GM21526 (cell line): ENCODE measurements at regions not wholly inside any gene's neighbourhood (a gene's known extent, or its start where the extent isn't known, plus 50 kb on each side); places are given as distances from the start of the nearest gene placed in this dataset.
"Not testable (repeated sequence)": the region's sequence is repeated elsewhere in the genome, so short reads cannot be mapped to it uniquely, and the experiment has no call there.

Source experiments
- ATAC-seq: cut with Tn5 transposase; IDR thresholded peaks from one replicate; pipeline ENCODE4 v1.9.1; 2021; ENCODE audit warnings: moderate library complexity; ENCODE audit not compliant: unreplicated experiment, low FRiP score

DNA sequence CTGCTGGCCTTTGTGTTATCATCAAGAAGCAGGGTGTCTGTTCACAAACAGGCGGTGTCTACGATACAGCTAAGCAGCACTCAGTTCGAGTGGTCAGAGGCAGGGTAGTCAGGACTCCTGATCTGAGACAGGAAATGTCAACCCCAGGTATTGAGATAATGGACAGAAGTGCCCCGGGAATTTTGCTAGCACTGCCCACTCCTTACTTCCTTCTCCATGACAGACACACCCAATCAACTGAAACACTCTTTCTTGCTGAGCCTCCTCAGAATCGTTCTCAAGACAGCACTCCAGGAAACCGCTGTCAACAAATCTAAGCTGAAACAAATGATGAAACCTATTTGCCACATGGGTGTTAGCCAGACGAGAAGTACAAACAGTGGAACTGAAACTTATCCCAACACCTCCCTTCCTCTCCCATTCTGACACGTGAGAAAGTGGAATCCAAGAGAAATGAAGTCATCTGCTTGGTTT, 109.3 kb downstream of the GTF2IRD2B start:
- not testable (repeated sequence) for ATAC-seq

DNA sequence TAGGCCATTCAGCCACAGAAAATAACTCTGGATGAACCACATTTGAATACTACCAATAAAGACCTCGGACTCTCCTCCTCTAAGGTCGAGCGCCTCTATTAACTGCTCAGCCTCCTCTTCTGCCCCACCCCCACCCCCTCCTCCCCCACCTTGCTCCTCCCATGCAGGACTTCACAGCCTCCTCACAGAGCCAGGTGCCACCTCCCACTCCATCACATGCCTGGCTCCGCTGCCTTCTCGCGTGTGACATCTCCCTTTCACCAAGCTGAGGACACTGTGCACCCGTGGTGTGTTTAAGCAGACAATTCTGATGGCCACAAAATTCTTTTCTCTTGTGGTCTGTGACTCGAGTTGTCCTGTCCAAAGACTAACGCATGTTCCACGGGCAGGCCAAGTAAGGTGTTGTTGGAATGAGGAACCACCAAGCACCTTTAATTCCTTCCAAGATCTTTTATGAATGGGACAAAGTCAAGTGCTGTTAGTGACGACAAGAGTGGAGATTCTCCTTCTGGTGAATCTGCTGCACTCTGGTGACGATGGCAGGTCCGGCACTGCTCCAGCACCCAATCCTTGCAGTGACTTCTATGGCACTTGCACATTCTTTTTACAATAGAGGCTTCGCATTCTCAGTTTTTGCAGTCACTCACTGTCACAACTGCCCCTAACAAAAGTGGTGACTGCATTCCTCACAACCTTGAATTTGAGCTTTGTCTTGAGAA, 113.1 kb downstream of the GTF2IRD2B start:
- ATAC-seq, result not testable (repeated sequence)

DNA sequence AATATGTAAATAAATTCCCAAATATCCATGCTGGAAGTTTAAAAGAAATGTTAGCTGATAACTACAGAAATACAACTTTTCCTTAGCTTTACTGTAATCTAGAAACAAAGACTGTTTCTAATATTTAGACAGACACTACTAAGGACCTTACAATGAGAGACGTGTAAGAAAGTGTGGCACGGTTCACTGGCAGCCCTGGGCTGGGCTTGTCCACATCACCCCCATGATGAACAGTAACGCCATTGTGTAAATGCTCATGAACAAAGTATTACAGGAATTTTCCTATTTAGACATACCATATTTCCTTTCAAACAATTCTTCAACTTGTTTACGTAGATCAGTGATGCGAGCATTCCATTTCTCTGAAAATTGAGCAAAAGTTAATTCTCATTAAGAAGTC, 123.1 kb downstream of the GTF2IRD2B start:
- ATAC-seq, result not testable (repeated sequence)

DNA sequence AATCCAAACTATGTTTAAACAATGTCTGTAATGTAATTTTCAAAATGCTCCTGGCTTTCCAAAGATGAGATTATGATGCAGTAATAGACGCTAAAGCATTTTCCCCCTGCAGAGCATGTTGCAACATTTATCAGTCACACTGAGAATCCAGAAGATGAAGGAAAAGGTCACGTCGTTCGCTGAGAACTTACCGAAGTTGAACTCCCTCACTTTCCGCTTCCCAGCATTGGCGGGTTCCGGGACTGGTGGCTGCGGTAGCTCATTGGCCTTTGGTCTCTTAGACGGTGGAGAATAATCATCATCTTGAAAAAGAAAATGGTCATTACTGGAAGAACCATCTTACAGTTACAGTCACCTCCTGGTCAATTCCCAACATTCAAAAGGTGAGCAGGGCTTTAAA, 124.6 kb downstream of the GTF2IRD2B start:
- not testable (repeated sequence) for ATAC-seq

DNA sequence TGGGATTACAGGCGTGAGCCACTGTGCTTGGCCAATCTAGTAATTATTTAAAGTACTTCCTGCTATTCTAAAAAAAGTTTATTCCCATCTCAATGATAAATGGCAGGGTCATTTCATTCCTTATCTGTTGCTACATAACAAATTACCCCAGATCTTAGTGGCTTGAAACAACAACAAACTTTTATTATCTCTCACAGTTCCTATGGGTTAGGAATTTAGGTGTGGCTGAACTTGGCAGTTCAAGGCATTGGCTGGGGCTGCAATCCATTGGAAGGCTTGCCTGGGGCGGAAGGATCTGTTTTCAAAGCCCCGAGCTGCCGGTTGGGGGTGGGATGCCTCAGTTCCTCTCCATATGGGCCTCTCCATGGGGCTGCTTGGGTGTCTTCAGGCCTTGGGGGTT, 133.7 kb downstream of the GTF2IRD2B start:
- ATAC-seq, result not testable (repeated sequence)

DNA sequence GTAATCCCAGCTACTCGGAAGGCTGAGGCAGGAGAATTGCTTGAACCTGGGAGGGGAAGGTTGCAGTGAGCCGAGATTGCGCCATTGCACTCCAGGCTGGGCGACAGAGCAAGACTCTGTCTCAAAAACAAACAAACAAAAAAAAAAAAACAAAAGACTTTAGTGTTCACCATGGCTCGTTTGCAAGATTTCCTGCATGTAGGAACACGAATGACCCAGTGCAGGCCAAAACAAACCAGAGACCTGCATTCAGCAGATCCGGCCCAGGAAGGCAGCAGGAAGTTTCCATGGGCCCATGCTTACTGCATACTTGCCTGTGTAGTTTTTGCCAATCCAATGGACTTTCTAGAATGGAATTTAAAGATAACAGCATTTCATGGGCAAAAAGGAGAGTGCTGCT, 137.2 kb downstream of the GTF2IRD2B start:
- not testable (repeated sequence) for ATAC-seq

DNA sequence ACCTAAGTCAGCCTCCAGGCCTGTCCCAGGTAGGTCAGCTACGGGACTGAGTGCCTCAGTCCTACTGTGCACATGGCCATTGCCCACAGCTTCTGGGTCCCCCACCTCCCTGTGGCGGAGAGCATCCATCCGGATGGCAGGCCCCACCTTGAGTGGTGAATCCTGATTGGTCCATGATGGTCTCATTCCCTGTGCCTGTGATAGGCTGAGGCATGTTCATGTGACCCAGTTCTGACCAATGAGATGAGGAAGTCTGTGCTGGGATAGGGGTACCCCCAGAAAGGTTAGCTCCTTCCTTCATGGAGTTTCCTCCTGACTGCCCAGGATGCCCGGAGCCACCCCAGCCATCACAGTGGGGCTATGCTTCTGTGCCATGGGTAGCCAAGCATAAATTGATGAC, 138.2 kb downstream of the GTF2IRD2B start:
- not testable (repeated sequence) for ATAC-seq

DNA sequence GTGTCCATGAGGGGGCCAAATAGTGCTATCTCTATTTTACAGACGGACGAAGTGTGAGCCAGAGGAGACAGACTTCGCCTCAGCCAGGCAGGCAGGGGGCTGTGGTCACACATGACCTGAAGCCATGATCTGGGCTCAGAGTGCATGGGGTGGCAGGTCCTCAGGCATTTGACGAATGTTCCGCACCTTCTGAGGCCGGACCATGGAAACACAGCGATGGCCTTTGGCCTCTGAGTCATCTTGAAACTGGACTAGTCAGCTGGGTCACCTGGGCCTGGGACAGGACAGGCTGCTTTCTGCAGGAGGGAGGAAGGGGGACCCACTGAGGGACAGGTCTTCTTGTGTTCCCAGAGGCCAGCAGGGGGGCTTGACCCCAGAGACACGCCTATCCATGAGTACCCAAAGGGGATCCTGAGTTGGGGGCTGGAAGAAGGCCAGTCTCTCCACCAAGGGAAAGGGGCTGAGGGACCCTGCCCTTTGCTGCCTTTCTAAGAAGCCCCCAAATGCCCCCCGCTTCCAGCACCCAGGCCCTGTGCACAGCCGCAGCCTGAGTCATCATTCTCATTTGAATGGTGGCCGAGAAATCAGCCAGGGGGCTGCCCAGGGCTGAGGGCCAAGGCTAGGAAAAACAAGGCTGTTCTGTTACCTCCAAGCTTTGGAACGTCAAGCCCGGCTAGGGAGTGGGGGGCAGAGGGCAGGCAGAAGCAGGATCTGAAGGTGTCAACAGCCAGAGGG, 142.9 kb downstream of the GTF2IRD2B start:
- ATAC-seq, result not testable (repeated sequence)

DNA sequence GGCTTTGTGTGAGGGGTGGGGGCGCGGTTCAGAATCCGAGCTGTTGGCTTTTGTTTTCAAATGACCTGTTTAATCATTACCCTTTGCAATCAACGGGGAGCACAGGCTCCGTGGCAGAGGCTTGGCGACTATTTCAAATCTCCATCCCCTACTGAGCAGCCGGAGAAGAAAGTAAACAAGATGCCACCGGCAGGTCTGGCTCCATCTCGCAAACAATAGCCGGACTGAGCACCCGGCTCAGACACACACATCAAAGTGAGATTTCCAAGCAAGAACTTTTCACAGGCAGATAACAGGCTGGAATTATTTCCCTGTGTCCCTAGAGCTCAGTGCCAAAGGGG, 143.4 kb downstream of the GTF2IRD2B start:
- not testable (repeated sequence) for ATAC-seq

DNA sequence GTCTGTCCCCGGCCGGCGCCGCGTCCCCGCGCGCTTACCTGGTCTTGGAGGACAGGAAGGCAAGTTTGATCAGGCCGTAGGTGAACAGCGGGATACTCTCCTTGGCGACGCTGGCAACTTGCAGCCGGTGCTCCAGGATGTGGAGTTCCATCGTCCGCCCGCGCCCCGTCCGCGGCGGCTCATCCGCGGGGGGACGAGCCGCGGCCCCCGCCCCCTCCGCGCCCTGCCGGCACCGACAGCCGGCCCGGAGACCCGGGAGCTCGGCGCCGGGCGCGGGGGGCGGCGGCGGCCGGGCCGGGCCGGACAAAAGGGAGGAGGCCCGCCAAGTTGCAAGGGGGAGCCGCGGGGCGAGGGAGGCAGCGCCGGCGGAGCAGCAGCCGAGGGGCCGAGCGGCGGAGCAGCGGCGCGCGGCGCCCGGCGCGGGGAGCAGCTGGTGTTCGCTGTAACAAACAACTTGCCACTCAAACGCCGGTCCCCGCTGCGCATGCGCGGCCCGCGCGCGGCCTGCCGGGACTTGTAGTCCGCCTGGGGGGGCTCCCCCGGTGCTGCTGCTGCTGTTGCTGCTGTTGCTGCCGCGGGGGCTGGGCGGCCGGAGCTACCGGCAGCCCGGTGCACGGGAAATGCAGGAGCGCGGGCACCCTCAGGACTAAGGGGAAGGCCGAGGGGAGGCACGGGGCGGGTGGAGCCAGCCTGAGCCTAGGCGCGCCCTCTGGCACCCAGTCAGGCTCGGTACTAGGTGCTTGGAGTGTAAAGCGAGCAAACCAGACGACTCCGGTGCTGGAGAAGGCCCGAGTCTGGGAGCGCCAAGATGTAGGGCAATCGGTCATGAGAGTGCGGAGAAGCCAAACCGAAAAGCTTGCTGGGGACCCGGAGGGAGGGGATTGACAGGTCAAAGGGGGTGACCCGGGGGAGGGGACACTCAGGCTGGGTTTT, 145.1 kb downstream of the GTF2IRD2B start:
- peak; percentile 92 for ATAC-seq

DNA sequence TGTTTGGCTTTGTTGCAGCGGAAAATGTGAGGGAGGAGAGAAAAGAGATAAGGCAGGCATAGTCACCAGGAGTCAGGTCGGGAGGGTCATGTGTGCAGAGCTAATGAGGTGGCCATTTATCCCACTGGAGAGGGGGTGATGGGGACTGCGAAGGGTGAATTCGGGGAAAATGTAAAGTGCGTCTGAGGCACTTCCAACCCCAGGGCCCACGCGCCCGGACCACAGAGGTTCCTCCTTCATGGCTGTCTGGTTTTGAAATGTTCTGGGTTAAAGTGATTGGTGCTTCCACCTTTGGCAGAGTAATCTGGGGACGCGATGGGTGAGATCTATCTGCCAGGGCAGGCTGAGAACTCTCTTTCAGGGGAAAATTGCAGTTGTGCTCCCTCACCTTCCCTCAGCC, 145.9 kb downstream of the GTF2IRD2B start:
- ATAC-seq, result not testable (repeated sequence)

DNA sequence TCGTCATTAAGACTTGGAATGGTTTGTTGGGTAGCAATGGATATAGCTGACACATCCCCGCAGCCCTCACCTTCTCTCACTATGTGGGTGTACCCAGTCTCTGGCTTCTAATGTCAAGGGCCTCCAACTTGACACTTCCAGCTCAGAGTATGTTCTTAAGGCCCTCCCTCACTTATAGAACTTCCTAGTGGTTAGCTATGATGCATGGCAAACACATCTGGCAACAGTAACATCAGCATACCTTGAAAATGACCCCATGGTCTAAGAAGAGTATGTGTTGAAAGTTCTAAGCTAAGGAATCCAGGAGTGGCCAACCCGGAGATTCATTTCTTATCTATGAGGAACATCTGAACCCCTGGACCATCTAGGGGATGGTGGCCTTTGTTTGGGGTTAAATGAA, 151.2 kb downstream of the GTF2IRD2B start:
- not testable (repeated sequence) for ATAC-seq

DNA sequence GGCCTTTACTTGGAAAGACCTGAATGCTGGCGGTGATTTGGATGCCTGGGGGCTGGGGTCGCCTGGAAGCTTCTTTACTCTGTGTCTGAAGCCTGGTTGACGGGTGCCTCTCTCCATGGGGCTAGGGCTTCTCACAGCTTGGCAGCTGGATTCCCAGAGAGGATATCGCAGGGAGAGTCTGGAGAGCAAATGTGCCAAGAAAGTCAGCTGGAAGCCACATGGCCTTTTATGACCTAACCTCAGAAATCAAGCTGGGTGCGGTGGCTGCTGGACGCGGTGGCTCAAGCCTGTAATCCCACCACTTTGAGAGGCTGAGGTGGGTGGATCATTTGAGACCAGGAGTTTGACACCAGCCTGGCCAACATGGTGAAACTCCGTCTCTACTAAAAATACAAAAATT, 147.2 kb upstream of the TRIM73 start:
- ATAC-seq, result not testable (repeated sequence)

DNA sequence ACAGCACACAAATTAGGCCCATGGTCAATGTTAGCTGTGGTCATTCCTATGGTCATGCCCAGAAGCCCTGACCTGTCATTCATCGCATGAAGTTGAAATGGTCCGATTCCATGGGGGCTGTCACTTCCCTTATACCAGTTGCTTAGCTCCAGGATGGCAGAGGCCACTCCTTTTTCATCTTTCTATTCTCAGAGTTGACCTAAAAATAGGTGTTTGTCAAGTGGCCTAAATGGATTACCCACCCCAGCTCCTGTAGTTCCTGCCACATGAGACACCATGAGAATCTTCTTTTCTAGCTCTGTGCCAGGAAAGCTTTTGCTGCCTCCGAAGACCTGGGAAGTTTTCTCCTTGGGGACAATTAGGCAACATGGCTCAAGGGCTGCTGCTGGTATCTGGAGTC, 141.2 kb upstream of the TRIM73 start:
- not testable (repeated sequence) for ATAC-seq

DNA sequence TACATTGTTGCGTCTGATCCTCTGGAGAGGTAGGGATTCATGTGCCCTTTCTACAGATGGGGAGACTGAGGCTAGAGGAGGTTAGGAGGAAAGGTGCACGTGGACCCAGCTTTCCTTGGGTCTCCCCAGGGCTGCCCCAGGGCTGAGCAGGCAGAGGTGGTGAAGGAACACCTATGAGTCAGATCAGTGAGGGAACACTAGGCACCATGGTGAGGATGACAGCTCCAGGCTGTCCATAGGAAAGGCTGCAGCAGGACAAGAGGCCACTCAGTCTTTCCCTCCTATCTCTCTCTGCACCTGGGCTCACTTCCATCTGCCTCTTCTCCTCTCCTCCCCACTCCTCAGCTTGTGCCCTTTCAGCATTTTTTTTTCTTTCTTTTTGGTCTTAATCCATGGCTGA, 138.0 kb upstream of the TRIM73 start:
- not testable (repeated sequence) for ATAC-seq

DNA sequence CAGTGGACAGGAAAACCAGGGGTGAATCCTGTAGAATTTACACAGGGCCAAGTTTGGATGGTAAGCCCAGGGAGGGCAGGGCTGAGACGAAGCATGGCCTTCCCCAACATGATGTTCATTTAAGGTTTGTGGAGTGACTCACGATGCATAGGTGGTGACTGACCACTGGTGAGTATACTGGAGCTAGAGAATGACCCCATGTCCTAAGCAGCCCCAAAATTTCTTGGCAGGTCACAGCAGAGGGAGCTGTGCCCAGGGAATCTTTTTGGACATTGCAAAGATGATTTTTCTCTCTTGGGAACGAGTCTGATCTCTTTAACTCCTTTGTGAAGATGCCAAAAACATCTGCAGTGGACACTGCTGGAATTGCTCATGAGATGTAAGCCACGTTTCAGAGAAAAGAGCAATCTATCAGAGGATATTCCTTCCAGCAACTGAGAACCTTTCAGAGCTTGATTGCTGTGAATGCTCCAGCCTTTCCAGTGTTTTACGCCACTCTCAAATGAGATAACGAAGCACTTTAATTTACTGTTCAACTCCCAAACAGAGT, 135.9 kb upstream of the TRIM73 start:
- ATAC-seq, result not testable (repeated sequence)

DNA sequence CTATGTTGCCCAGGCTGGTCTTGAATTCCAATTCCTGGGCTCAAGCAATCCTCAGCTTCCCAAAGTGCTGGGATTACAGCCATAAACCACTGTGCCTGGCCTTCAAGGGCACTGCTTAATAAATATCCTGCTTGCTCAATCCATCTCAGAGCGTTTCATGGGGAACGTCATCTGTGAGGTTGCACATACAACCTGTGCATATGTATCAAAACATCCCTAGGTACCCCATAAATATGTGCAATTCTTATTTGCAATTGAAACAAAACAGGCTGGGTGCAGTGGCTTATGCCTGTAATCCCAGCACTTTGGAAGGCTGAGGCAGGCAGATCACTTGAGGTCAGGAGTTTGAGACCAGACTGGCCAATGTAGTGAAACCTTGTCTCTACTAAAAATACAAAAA, 133.8 kb upstream of the TRIM73 start:
- ATAC-seq, result not testable (repeated sequence)

DNA sequence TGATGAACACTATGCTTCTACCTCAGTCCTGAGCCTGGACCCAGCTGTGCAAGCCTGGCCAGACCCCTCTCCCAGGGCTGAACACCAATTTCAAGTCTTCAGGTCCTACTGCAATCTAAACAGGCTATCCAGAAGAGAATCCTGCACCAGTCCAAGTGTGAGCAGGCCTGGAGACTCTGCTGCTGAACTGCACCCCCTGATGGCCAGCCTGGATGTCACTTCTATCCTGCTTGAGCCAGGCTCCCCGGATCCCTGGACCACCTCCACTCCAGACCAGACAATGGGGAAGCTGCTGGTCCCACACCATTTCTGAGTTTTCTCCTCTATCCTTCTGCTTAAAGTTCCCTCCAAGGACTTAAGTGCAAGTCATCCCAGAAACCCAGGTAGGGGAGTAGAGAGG, 127.3 kb upstream of the TRIM73 start:
- ATAC-seq, result not testable (repeated sequence)

DNA sequence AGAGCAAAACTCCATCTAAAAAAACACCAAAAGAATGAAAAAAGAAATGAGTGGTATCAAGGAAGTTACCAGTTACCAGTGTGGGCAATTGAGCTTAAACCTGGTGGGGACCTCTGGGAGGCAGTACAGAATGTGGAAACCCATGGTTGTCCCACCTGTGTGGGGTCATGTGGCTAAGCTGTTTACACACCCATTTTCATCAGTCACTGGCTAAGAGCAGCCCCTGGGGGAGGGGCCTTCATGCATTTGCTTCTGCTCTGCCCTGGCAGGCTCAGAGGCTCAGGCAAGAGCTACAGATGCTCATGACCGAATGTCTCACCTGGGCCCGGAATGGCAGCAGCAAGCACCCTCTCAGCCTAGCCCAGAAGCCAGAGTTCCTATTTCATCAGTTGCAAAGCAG, 126.3 kb upstream of the TRIM73 start:
- ATAC-seq, result not testable (repeated sequence)

DNA sequence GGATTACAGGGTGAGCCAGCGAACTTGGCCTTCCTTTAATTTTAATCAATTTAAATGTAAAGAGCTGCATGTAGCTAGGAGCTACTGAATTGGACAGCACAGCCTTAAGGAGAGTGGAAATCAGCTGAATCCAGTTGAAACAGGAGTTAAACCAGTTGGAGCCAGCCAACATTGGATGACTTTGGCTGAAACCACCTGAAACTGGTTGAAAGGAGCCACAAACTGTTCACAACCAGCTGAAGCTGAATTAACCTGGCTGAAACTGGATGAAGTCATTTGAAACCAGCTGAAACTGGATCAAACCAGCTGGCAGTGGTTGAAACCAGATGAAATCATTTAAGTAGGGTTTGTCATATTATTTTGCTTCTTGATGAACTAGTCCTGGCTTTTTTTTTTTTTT, 121.3 kb upstream of the TRIM73 start:
- not testable (repeated sequence) for ATAC-seq
